ENCODE measurements at regions not wholly inside any gene's neighbourhood (a gene's known extent, or its start where the extent isn't known, plus 50 kb on each side); places are given as distances from the start of the nearest gene placed in this dataset.

GRCh38 chr9:90986161-90986560, 184.5 kb downstream of the SYK start:
- TF ChIP-seq, protein P1, sequence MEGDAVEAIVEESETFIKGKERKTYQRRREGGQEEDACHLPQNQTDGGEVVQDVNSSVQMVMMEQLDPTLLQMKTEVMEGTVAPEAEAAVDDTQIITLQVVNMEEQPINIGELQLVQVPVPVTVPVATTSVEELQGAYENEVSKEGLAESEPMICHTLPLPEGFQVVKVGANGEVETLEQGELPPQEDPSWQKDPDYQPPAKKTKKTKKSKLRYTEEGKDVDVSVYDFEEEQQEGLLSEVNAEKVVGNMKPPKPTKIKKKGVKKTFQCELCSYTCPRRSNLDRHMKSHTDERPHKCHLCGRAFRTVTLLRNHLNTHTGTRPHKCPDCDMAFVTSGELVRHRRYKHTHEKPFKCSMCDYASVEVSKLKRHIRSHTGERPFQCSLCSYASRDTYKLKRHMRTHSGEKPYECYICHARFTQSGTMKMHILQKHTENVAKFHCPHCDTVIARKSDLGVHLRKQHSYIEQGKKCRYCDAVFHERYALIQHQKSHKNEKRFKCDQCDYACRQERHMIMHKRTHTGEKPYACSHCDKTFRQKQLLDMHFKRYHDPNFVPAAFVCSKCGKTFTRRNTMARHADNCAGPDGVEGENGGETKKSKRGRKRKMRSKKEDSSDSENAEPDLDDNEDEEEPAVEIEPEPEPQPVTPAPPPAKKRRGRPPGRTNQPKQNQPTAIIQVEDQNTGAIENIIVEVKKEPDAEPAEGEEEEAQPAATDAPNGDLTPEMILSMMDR (IDR thresholded peaks at IDR 0.05; ENCODE audit: control insufficient read depth, insufficient read depth, low read depth, low read length, missing control alignments), result no peak
- H3K4me3 ChIP-seq (ENCODE audit: control insufficient read depth, low read depth, low read length), result no peak overlapping the region
- no peak for DNase-seq (ENCODE audit: low read depth)

DNA sequence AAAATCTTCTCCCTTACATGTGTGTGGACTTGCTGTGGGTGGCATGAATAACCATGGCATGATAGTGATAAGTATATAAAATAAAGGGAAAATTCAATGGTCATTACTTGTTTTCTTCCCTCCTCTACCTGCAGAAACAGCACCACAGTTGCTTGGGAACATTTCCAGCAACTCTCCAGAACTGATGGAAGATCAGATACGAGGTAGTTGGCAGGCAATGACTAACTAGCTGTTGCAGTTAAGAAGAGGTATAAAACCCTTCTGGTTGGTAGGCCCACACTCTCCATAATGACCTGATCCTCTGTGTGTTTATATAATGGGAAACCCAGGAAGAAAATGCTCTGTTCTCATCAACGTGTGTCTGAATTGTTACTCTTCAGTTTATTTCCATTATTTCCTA, 185.9 kb downstream of the SYK start:
- no peak overlapping the region for H3K4me3 ChIP-seq (ENCODE audit: control insufficient read depth, low read depth, low read length)
- TF ChIP-seq, protein P1 (IDR thresholded peaks at IDR 0.05; ENCODE audit: control insufficient read depth, insufficient read depth, low read depth, low read length, missing control alignments), result no peak
- no peak for DNase-seq (ENCODE audit: low read depth)

DNA sequence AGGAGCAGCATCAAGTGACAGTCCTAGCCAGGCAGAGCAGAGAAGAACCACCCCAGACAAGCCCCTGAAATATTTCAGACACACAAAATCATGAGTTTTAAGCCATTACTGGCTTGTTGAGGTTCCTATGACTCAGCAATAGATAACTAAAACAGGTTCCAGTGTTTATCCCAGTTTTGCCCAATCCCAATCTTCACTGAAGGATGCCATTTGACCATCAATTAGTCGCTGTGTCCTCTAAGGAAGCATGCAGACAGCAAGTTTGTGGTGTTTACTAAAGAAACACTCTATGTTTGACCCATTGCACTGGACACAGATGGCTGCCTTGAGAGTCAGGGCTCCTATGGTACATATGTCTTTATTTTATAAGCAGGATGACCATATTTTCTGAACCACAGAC, 186.7 kb downstream of the SYK start:
- no peak for DNase-seq (ENCODE audit: low read depth)
- H3K4me3 ChIP-seq (ENCODE audit: control insufficient read depth, low read depth, low read length), result no peak overlapping the region
- TF ChIP-seq, protein P1 (IDR thresholded peaks at IDR 0.05; ENCODE audit: control insufficient read depth, insufficient read depth, low read depth, low read length, missing control alignments), result no peak

- DNase-seq (ENCODE audit: low read depth), result no peak
- H3K4me3 ChIP-seq (ENCODE audit: control insufficient read depth, low read depth, low read length), result no peak overlapping the region
- TF ChIP-seq, protein P1 (IDR thresholded peaks at IDR 0.05; ENCODE audit: control insufficient read depth, insufficient read depth, low read depth, low read length, missing control alignments), result no peak
Observed at GRCh38 chr9:90991953-90992352, 190.3 kb downstream of the SYK start.

DNA sequence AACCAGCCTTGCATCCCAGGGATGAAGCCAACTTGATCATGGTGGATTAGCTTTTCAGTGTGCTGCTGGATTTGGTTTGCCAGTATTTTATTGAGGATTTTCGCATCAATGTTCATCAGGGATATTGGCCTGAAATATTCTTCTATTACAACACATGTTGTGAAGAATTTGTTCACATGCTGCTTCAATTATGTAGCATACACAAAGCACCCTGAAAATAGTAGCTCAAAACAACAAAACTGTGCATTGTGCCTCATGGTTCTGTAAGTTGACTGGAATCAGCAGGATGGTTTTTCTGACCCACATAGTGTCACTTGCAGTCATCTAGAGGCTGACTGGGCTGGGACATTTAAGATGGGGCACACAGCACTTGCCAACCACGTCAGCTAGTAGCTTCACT, 193.9 kb downstream of the SYK start:
- TF ChIP-seq, protein P1 (IDR thresholded peaks at IDR 0.05; ENCODE audit: control insufficient read depth, insufficient read depth, low read depth, low read length, missing control alignments), result no peak
- DNase-seq (ENCODE audit: low read depth), result no peak
- no peak overlapping the region for H3K4me3 ChIP-seq (ENCODE audit: control insufficient read depth, low read depth, low read length)

GRCh38 chr9:90996154-90997065, 194.8 kb downstream of the SYK start:
- H3K4me3 ChIP-seq (ENCODE audit: control insufficient read depth, low read depth, low read length), result no peak overlapping the region
- no peak for DNase-seq (ENCODE audit: low read depth)
- TF ChIP-seq, protein P1 (IDR thresholded peaks at IDR 0.05; ENCODE audit: control insufficient read depth, insufficient read depth, low read depth, low read length, missing control alignments), result no peak
